HG02759 (cell line): ENCODE measurements at regions not wholly inside any gene's neighbourhood (a gene's known extent, or its start where the extent isn't known, plus 50 kb on each side); places are given as distances from the start of the nearest gene placed in this dataset.
"Not testable (repeated sequence)": the region's sequence is repeated elsewhere in the genome, so short reads cannot be mapped to it uniquely, and the experiment has no call there.

Source experiments
- ATAC-seq: cut with Tn5 transposase; IDR thresholded peaks from one replicate; pipeline ENCODE4 v1.9.1; 2021; ENCODE audit warnings: mild to moderate bottlenecking, moderate library complexity; ENCODE audit not compliant: unreplicated experiment

DNA sequence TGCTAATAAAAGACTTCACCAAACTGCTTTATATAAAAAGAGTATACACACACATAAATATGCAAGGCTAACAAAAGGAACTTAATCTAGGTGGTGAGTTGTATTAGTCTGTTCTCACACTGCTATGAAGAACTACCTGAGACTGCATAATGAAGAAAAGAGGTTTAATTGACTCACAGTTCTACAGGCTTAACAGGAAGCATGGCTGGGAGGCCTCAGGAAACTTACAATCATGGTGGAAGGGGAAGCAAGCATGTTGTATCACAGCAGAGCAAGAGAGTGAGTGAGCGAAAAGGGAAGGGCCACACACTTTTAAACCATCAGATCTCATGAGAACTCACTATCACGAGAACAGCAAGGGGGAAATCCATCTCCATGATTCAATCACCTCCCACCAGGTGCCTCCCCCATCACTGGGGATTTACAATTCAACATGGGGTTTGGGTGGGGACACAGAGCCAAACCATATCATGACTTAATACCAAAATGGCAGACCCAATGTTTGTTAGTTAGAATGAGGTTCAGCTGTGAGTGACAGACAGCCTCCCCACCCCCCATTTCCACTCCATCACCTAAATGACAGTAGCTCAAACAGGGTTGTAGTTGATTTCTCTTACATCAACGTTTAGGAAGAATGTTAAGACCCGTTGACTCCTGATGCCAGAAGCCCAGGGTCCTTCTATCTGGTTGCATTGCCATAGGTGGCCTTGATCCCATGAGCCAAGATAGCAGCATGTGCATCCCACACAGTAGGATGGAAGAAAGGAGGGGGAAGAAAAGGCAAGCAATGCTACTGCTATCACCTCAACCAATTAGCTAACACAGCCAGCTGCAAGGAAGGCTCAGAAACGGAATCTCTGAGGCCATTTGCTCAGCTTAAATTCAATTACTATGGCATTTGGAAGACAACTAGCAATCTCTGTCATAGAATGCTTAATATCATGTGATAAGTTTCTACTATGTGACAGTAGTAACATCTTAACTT, 77.0 kb downstream of the CCDC71L start:
- ATAC-seq: no peak

DNA sequence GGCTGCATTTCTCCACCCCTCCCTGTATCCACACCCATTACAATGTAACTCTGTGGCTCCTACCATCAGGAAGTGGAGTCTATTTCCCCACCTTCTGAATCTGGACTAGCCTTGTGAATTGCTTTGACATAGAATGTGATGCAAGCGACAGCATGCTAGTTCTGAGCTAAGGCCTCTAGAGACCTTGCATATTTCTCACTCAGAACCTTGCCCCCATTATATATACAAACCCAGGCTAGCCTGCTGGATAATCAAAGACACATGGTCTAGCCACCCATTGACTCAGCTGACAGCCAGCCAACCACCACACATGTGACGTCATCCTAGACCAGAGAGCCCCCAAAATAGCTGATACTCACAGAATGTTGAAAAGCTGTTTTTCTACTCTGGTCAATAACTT, 77.9 kb downstream of the CCDC71L start:
- ATAC-seq: no peak

DNA sequence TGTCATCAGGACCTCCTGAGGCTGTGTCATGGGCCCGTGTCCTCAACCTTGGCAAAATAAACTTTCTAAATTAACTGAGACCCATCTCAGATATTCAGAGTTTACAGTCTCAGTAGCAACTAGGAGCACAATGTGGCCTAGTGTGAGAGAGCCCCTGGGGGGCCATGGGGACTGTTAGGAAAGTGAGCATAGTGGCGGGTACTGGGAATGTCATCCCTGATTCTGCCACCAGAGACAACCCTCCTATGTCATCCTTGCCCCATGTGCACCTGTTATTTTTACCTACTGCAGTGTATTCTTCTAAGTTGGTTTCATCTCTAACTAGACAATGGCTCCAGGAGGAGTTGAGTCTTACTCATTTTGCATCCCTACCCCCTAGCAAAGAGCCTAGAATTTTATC, 78.6 kb downstream of the CCDC71L start:
- ATAC-seq: no peak

DNA sequence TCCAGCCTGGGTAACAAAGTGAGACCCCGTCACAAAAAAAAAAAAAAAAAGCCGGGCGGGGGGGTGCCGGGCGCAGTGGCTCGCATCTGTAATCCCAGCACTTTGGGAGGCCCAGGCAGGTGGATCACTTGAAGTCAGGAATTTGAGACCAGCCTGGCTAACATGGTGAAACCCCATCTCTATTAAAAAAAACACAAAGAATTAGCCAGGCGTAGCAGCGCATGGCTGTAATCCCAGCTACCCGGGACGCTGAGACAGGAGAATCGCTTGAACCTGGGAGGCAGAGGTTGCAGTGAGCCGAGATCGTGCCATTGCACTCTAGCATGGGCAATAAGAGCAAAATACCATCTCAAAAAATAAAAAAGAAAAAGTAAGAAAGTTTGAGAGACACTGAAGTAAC, 81.9 kb downstream of the CCDC71L start:
- not testable (repeated sequence) for ATAC-seq

DNA sequence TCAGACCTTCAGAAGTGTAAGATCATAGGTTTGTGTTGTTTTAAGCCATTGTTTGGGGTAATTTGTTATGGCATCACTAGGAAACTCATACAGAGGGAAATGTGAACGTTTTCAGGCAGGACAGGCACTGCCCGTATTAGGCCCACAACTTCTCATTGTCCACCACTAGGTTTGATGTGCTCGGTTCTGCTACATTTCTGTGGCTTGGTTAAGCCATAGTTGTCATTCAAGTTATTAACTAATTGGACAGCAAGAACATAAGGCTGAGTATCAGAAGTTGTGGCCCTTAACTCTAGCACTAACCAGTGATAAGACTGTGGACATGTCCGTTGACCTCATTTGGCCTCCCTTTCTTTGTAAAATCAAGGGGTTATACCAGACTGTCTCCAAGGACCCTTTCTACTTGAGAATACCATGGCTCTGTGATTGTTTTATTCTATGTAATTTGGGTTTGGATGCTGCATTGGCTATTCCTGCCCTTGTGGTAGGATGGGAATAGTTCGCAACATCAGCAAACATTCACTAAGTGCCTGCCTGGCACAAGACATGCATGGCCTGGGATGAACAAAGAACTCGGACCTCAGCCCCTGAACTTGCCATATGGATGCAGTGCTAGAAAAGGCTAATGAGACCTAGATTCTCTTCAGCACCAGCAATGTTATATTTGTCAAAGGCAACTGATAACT, 85.7 kb downstream of the CCDC71L start:
- no peak for ATAC-seq

DNA sequence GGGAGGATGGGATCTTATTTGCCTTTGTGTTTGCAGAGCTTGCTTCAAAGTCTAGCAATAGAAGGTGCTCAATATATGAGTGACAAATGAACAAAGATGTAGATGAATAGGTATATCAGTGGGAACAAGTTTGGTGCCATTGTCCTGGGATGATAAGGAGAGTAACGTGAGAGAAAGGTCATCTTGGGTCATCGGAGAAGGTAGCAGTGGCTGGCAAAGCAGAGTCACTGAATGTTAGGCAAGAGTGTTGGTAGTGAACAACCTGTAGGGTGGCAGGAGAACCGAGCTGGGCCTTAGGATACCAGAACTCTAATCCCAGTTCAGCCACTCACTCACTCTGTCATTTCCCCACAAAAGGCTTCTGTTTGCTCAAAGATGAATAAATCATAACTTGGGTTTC, 87.2 kb downstream of the CCDC71L start:
- no peak for ATAC-seq

DNA sequence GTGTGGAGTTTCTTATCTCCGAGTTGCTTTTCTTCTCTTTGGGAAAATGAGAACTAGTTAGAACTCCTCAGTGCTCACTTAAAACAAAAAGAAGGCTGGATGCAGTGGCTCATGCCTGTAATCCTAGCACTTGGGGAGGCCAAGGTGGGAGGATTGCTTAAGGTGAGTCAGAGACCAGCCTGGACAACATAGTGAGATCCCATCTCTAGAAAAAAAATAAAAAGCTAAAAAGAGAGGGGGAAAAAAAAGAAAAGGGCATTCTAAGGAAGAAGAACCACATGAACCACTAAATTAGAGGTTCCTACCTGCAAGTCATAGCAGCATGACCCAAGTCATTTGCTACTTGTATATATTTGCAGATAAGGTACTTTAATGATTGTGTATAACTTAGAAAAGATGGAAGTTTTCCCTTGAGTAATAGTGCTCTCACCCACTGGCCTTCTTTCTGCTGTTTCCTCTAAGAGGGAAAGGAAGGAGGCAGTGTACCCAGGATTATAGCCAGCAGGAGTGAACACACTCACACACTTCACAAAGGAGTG, 87.8 kb downstream of the CCDC71L start:
- no peak for ATAC-seq

DNA sequence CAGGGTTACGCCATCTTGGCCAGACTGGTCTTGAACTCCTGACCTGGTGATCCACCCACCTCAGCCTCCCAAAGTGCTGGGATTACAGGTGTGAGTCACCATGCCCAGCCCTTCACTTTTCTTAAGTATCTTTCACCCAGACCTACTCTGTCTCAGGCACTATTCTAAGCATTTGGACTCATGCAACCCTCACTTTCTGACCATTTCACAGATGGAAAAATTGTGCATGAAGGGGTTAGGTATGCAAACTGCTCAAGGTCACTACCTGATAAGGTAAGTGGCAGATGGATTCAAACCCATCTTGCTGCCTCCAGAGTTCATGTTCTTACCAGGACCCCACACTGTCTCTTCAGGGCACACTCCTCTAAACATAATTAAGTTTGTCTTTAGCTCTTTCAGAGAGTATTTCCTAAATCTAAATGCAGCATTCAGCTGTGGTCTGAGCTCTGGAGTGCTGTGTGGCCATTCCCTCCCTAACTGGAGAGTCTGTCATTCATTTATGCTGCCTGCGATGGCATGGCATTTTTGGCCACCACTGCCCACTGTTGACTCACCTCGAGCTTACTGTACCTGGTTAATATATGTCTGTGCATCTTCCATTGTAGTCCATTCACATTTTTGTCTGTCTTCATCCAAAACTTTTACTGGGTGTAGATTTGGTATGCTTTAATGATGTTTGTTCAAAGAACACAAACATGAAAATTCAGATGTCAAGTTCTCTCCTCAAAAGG, 88.4 kb downstream of the CCDC71L start:
- ATAC-seq: no peak

DNA sequence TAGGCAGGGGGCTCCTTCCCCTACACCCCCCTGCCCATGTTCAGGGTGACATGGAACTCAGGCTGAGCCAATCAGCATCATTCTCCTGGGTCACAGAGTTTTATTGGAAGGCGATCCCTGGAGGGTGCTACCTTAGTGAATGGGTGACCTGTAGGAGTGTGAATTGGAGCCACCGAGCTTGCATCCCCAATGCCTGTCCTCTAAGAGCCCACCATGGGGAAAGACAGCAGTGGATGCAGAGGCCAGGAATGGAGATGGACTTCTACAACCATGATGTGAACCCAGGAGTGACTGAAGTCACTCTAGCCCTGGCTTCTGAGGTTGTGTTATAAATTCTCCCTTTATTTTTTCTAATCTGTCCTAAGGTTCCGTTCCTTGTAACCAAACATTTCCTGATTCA, 89.4 kb downstream of the CCDC71L start:
- ATAC-seq: no peak

DNA sequence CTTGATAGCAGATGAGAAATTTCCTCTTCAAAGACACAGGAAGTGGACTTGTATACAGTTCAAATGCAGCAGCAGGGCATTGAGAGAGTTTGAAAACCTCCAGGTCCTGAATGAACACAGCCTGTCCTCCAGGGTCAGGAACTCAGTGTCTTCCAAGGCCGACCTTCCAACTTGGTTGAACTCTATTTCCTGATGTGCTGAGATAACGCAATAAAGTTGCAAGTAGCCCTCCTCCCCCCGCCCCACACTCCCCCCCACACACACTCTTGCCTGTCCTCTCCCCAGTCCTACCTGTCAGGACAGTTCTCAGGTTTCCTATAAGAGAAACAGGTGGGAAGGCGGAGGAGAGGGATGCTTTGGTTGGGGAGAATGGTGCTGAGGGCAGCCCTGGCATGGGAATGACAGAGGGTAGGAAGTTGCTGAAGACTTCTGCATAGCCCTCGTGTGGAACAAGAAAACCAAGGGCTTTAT, 90.0 kb downstream of the CCDC71L start:
- ATAC-seq: no peak

DNA sequence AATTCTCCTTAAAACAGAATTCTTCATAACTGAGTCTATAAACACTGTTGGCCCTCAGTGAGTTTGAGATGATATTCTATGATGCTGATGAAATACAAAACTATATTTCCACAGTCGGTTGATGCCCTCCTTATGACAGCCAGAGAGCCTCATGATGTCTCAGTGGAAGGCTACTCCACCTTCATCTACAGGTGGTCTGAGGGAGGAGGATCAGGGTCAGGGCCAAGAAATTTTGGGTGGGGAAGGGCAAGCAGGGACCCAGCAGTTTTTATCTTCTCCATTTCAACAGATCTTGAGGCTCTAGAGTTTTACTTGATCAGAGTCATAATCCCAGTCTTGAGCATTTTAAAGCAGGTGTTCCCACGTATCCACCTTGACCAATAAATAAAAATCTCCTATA, 90.8 kb downstream of the CCDC71L start:
- no peak for ATAC-seq

DNA sequence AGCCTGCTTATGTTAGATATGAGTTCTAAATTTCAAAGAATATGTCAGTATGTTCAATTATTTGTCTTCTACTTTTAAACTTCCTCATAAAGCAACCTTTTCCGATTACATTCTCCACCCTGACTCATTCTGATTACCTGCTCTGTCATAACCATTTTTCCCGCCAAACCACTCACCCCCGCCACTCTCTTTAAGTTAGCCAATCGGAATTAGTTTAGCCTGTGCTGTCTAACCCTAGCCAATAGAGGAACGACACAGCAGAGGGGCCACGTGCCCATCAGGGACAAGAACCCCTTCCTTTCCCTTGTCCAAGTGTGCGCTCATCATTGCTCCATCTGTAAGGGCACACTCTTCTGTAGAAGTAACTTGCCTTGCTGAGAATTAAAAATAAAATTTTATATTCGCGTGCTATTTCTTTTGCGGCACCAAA, 91.4 kb downstream of the CCDC71L start:
- no peak for ATAC-seq

DNA sequence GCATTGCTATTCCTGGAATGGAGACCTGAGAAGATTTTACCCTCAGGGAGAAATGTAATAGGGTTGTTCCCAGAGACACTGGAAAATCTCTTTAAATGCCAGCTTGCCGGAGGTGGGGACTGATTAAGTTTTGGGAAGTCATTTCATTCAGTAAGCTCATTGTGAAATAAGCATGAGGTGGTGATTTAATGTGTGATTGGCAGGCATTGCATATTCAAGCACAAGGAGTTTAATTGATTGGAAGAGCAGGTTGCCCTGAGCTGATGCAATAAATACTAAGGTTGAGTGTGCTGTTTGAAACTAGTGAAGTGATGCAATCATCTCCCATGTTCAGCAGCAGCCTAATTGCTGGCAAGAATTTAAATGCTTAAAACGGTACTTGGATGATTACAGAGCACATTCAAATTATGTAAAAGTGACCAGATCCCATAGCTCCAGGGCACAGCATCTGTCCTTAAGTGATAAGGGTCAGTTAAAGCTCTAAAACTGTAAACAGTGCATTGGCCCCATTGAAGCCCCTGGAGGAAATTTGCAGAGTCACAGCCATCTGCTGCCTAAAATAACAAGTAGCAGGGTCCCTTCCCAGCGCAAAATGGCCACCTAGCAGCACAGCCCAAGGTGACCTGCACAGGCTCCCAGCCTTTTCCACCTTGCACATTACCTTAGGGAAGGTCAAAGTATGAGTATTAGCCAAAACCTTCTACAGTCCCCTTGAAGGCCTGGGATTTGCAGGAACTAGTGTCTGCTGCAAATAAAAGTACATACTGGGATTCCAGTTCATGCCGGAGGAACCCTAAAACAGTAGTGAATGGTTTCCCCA, 92.1 kb downstream of the CCDC71L start:
- ATAC-seq: no peak

DNA sequence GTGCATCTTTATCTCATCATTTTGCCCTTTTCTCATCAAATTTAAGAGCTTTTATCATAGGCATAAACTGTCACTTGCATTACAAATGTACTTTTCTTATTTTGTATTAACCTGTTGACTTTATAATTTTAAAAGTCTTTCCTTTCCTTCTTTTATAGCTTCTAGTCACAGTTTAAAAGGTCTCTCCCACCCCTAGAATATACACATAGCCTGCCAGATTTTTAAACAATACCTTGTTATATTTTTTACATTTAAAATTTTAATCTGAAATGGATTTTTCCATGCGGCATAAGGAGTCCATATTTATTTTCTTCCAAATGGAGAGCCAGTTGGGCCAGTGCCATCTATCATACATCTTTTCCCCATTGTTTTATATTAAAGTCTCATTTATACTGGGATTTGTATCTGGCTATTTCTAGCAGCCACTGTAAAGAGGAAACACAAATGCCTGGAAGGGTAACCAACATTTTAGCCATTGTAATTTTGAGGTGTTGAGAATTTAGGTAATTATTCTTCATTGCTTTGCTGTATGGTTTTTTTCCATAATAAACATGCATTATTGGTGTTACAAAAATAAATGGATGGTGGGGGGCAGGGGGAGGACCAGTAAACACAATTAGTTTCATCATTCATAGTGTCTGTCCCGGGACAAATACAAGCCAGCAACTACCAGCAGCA, 92.8 kb downstream of the CCDC71L start:
- ATAC-seq: no peak

DNA sequence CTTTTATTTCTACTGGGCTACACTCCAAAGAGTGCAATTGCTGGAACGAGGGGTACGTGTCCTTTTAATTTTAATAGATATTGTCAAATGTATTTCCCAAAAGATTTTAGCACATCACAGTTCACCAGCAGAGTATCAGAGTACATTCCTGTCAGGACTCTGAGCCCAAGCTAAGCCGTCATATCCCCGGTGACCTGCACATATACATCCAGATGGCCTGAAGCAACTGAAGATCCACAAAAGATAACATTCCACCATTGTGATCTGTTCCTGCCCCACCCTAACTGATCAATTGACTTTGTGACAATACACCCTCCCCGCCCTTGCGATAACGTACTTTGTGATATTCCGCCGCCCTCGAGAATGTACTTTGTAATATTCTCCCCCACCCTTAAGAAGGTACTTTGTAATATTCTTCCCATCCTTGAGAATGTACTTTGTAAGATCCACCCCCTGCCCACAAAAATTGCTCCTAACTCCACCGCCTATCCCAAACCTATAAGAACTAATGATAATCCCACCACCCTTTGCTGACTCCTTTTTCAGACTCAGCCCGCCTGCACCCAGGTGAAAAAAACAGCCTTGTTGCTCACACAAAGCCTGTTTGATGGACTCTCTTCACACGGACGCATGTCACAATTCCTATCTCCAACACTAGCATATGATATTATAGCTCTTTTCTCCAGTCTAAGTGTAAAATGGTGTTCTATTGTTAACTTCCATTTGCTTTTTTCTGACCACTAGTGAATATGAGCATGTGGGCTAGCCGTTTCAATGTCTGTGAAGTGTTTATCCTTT, 93.6 kb downstream of the CCDC71L start:
- not testable (repeated sequence) for ATAC-seq

DNA sequence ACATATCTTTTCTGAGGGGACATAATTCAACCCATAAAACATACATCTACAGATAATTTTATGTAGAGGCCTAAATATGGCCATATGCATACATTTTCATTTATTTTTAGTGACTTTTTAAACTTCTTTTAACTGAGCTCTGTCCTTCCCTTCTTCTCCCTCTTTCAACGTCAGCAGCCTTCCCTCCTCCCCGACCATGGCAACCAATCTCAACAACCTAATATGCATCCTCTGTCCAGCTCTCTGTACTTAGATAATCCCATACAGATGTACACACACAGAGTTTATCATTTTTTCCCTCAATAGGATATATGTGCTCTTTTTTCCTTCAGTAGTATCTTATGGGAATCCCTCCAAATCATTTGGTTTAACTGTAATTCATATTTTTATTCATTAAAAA, 94.3 kb downstream of the CCDC71L start:
- no peak for ATAC-seq

DNA sequence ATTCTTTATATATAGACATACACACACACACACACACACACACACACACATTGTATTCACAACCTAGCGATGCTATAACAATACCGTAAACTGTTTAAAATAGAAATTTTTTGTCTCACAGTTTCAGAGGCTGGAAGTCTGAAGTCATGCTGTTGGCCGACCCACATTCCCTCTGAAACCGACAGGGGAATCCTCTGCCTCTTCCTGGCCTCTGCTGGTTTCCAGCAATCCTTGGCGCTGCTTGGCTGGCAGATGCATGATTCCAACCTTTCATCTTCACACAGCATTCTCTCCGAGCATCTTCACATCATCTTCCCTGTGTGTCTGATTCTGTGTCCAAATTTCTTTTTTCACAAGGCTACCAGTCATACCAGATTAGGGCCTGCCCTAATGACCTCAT, 94.8 kb downstream of the CCDC71L start:
- ATAC-seq: no peak

DNA sequence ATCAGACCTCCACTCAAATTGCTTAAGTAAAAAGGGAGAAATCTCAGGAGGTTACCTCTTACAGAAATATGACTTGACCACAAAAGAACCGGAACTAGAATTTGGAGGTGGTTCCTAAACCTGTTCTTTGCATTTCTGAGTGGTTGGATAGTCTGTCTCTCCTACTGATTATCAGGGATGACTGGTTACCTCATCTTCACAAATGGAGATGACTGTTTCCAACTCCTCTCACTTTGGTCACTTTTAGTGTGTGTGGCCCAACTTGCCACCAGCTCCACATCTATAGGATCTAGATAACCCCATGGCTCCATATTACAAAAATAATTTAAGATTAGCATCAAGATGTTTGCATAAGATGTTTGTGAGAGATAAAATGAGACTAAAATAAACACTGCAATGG, 95.5 kb downstream of the CCDC71L start:
- ATAC-seq: no peak
